Erythroblast (primary cell): ENCODE measurements at regions not wholly inside any gene's neighbourhood (a gene's known extent, or its start where the extent isn't known, plus 50 kb on each side); places are given as distances from the start of the nearest gene placed in this dataset.

Experiments
- GATA1 ChIP-seq: IDR thresholded peaks from 2 replicates; pipeline ENCODE4 v1.6.1; 2011; ENCODE audit warnings: low read depth, mild to moderate bottlenecking, control low read depth, low read length, moderate library complexity
- POLR2A ChIP-seq: IDR thresholded peaks from 2 replicates; pipeline ENCODE4 v1.6.1; 2011; ENCODE audit warnings: mild to moderate bottlenecking, low read length

DNA sequence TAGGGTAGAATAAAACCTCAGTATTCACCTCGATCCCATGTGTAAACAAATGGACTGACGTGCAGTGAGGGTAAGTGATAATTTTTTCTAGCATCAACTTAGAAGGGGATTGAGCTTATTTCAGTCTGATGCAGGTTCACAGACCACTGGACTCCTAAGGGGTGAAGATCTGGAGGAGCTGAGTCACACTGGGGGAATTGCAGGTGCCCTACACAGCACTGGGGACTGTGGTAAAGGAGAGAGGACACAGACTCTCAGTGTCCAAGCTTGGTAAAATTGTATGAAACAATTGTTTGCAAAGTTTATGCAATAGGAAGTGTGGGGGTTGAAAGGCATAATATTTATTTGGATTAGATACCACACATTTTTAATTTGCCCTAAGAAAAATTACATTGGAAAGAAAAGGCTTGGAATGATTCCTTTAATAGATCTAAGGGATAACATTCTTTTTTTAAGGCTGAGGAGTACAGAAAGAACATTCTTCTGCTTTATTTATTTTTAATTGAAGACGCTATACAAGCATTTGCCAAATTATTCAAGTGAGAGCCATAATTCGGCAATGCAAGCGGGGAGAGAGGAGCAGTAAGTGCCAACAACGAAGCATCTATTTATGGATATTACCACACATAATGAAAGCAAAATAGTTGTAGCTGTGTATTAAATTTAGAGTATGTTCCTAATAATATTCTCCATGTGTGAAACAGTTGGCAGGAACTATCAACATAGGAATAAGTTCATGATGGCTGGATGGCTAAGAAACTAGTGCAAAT is 766.9 kb upstream of the ADAMTS16 start:
- TF ChIP-seq POLR2A: no peak
- no peak for TF ChIP-seq GATA1
